Stimulated activated memory B cell treated with anti-CD40 and anti-IgM and Interleukin-4, amounts not matched to agents 10 μg/mL and 1 μg/mL and 100 μg/mL, for 72 hours (primary cell): ENCODE measurements at regions not wholly inside any gene's neighbourhood (a gene's known extent, or its start where the extent isn't known, plus 50 kb on each side); places are given as distances from the start of the nearest gene placed in this dataset.
"Not testable (repeated sequence)": the region's sequence is repeated elsewhere in the genome, so short reads cannot be mapped to it uniquely, and the experiment has no call there.

Experiments
- ATAC-seq: fragments of 150-1000 bp; cut with Tn5 transposase; 2 replicates; pipeline ENCODE4 v1.10.0; 2021
- H3K27ac Mint-ChIP-seq: one replicate; pipeline ENCODE4 v1.8.0; 2022; ENCODE audit warnings: mild to moderate bottlenecking, mixed read lengths
- H3K27me3 Mint-ChIP-seq: one replicate; pipeline ENCODE4 v1.8.0; 2022; ENCODE audit warnings: mixed read lengths
- H3K36me3 Mint-ChIP-seq: one replicate; pipeline ENCODE4 v1.8.0; 2022; ENCODE audit warnings: mixed read lengths
- H3K4me1 Mint-ChIP-seq: one replicate; pipeline ENCODE4 v1.8.0; 2022; ENCODE audit warnings: mixed read lengths
- H3K4me3 Mint-ChIP-seq: one replicate; pipeline ENCODE4 v1.8.0; 2022; ENCODE audit warnings: mild to moderate bottlenecking, moderate library complexity, mixed read lengths
- H3K9me3 Mint-ChIP-seq: one replicate; pipeline ENCODE4 v1.8.0; 2022; ENCODE audit warnings: mixed read lengths

GRCh38 chr17:71601894-71602504, 518.8 kb upstream of the SOX9 start:
- Mint-ChIP-seq H3K4me3 (no peak overlapping the region), H3K36me3 (no peaks in the 10 kb centered on the region), H3K27ac (no peak overlapping the region), H3K4me1 (no peaks in the 10 kb centered on the region), H3K27me3 (no peaks in the 10 kb centered on the region), H3K9me3 (peaks cover 5% of the 10 kb centered on the region)
- no peak for ATAC-seq

DNA sequence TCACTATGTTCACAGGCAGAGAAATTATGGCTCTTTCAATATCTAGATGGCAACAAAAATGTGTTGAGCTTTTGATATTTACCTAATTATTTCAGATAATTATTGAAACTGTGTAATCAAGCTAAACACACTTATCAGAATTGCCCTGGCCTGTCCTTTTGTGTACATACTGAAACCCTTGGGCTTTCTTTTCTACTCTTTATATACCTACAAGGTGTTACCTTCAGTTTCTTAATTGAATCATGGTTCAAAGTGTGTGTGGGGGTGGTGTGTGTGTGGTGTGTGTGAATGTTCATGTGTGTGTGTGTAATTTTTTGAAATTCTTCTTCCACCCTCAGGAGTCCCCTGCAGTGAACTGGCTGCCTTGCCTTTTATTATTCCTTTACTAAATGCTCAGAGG, 506.8 kb upstream of the SOX9 start:
- no peak overlapping the region for H3K27ac Mint-ChIP-seq
- no peaks in the 10 kb centered on the region for H3K4me1 Mint-ChIP-seq
- H3K36me3 Mint-ChIP-seq: no peaks in the 10 kb centered on the region
- H3K4me3 Mint-ChIP-seq: no peak overlapping the region
- peaks cover 18% of the 10 kb centered on the region for H3K9me3 Mint-ChIP-seq
- ATAC-seq: no peak
- H3K27me3 Mint-ChIP-seq: no peaks in the 10 kb centered on the region

GRCh38 chr17:71615820-71616219, 505.0 kb upstream of the SOX9 start:
- Mint-ChIP-seq H3K27ac (no peak overlapping the region), H3K4me3 (no peak overlapping the region), H3K9me3 (peaks cover 20% of the 10 kb centered on the region), H3K36me3 (no peaks in the 10 kb centered on the region), H3K4me1 (no peaks in the 10 kb centered on the region), H3K27me3 (no peaks in the 10 kb centered on the region)
- no peak for ATAC-seq

GRCh38 chr17:71617767-71618166, 503.1 kb upstream of the SOX9 start:
- H3K9me3 Mint-ChIP-seq: peaks cover 20% of the 10 kb centered on the region
- H3K4me1 Mint-ChIP-seq, H3K27ac Mint-ChIP-seq, H3K36me3 Mint-ChIP-seq, H3K4me3 Mint-ChIP-seq, ATAC-seq, H3K27me3 Mint-ChIP-seq: not testable (repeated sequence)

- H3K27ac Mint-ChIP-seq: no peak overlapping the region
- H3K9me3 Mint-ChIP-seq: no peaks in the 10 kb centered on the region
- ATAC-seq: no peak
- H3K4me1 Mint-ChIP-seq: no peaks in the 10 kb centered on the region
- H3K27me3 Mint-ChIP-seq: no peaks in the 10 kb centered on the region
- no peaks in the 10 kb centered on the region for H3K36me3 Mint-ChIP-seq
- no peak overlapping the region for H3K4me3 Mint-ChIP-seq
Measured at GRCh38 chr17:71625330-71625729, 495.5 kb upstream of the SOX9 start.

GRCh38 chr17:71628306-71628705, 492.5 kb upstream of the SOX9 start:
- H3K9me3 Mint-ChIP-seq: no peaks in the 10 kb centered on the region
- H3K27ac Mint-ChIP-seq: no peak overlapping the region
- H3K4me1 Mint-ChIP-seq: no peaks in the 10 kb centered on the region
- no peaks in the 10 kb centered on the region for H3K36me3 Mint-ChIP-seq
- H3K4me3 Mint-ChIP-seq: no peak overlapping the region
- H3K27me3 Mint-ChIP-seq: no peaks in the 10 kb centered on the region
- no peak for ATAC-seq

- H3K9me3 Mint-ChIP-seq: no peaks in the 10 kb centered on the region
- no peaks in the 10 kb centered on the region for H3K27me3 Mint-ChIP-seq
- no peak for ATAC-seq
- H3K36me3 Mint-ChIP-seq: no peaks in the 10 kb centered on the region
- H3K4me3 Mint-ChIP-seq: no peak overlapping the region
- no peak overlapping the region for H3K27ac Mint-ChIP-seq
- no peaks in the 10 kb centered on the region for H3K4me1 Mint-ChIP-seq
Measured at GRCh38 chr17:71631483-71631882, 489.3 kb upstream of the SOX9 start.

GRCh38 chr17:71632328-71632727, 488.5 kb upstream of the SOX9 start:
- H3K27ac Mint-ChIP-seq: no peak overlapping the region
- no peaks in the 10 kb centered on the region for H3K27me3 Mint-ChIP-seq

GRCh38 chr17:71633391-71633849, 487.4 kb upstream of the SOX9 start:
- Mint-ChIP-seq H3K4me3 (no peak overlapping the region), H3K4me1 (no peaks in the 10 kb centered on the region), H3K9me3 (no peaks in the 10 kb centered on the region), H3K36me3 (no peaks in the 10 kb centered on the region), H3K27ac (no peak overlapping the region), H3K27me3 (no peaks in the 10 kb centered on the region)
- no peak for ATAC-seq

More at GRCh38 chr17:71632328-71632727, 488.5 kb upstream of the SOX9 start:
- Mint-ChIP-seq H3K4me1 (no peaks in the 10 kb centered on the region), H3K4me3 (no peak overlapping the region), H3K9me3 (no peaks in the 10 kb centered on the region), H3K36me3 (no peaks in the 10 kb centered on the region)
- ATAC-seq: no peak

GRCh38 chr17:71634376-71634775, 486.4 kb upstream of the SOX9 start:
- Mint-ChIP-seq H3K27ac (no peak overlapping the region), H3K9me3 (no peaks in the 10 kb centered on the region), H3K4me1 (no peaks in the 10 kb centered on the region), H3K4me3 (no peak overlapping the region), H3K27me3 (no peaks in the 10 kb centered on the region), H3K36me3 (no peaks in the 10 kb centered on the region)
- no peak for ATAC-seq

DNA sequence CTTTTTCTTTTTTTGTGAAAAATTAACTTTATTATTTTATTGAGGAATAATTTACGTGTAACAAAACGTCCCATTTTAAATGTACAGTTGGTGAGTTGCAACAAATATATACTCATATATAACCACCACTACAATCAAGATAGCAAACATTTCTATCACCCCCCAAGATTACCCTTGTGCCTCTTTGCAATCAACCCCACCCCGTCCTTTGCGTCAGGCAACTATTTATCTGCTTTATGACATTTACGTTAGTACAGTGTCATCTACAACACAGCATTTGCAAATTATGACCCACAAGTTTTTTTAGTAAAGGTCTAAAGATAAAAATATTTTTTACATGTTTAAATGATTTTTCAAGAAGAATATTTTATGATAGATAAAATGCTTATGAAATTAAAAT, 485.6 kb upstream of the SOX9 start:
- H3K27me3 Mint-ChIP-seq: no peaks in the 10 kb centered on the region
- no peaks in the 10 kb centered on the region for H3K36me3 Mint-ChIP-seq
- no peak overlapping the region for H3K4me3 Mint-ChIP-seq
- H3K27ac Mint-ChIP-seq: no peak overlapping the region
- no peaks in the 10 kb centered on the region for H3K4me1 Mint-ChIP-seq
- no peaks in the 10 kb centered on the region for H3K9me3 Mint-ChIP-seq
- ATAC-seq: no peak

DNA sequence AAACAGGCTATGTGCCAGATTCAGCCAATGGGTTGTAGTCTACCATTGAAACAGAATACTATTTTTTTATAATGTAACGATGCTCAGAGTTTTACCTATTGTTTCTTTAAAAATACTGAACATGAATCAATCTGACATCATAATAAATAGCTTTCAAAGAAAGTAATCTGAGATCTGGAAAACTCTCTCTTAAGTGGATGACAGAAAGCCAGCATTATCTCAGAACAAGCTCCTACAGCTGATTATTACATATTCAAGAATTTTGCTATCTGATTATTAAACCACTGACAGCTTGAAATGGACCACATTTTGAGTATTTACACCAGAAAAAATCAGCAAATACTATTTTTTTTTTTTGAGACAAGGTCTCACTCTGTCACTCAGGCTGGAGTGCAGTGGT, 484.2 kb upstream of the SOX9 start:
- Mint-ChIP-seq H3K9me3 (no peaks in the 10 kb centered on the region), H3K27me3 (no peaks in the 10 kb centered on the region), H3K4me1 (no peaks in the 10 kb centered on the region), H3K27ac (no peak overlapping the region), H3K4me3 (no peak overlapping the region), H3K36me3 (no peaks in the 10 kb centered on the region)
- ATAC-seq: no peak

DNA sequence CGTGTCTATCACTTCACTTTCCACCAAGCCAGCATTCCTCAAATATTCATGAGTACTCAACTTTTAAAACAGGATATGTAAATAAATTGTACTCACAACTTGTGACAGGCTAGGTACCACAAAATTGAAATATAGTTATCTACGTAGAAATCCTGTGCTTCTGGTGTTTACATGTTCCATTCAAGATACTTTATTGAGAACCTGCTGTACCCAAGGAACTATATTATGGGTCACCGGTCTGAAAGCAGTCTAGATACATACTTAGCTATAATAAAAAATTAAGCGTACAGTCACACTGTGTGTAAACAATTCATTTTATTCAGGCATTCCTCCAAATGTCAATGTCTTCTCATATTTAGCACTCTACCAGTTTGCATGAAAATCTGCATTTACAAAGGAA, 482.2 kb upstream of the SOX9 start:
- no peaks in the 10 kb centered on the region for H3K36me3 Mint-ChIP-seq
- H3K4me1 Mint-ChIP-seq: no peaks in the 10 kb centered on the region
- no peaks in the 10 kb centered on the region for H3K9me3 Mint-ChIP-seq
- no peaks in the 10 kb centered on the region for H3K27me3 Mint-ChIP-seq
- H3K27ac Mint-ChIP-seq: no peak overlapping the region
- ATAC-seq: no peak
- H3K4me3 Mint-ChIP-seq: no peak overlapping the region

- H3K4me3 Mint-ChIP-seq: no peak overlapping the region
- no peaks in the 10 kb centered on the region for H3K4me1 Mint-ChIP-seq
- no peak for ATAC-seq
- H3K27me3 Mint-ChIP-seq: no peaks in the 10 kb centered on the region
- no peaks in the 10 kb centered on the region for H3K36me3 Mint-ChIP-seq
- H3K27ac Mint-ChIP-seq: no peak overlapping the region
- peaks cover 4% of the 10 kb centered on the region for H3K9me3 Mint-ChIP-seq
Measured at GRCh38 chr17:71639865-71640264, 481.0 kb upstream of the SOX9 start.

- H3K4me1 Mint-ChIP-seq, H3K27ac Mint-ChIP-seq, ATAC-seq, H3K27me3 Mint-ChIP-seq, H3K36me3 Mint-ChIP-seq, H3K4me3 Mint-ChIP-seq: not testable (repeated sequence)
- H3K9me3 Mint-ChIP-seq: peaks cover 12% of the 10 kb centered on the region
Measured at GRCh38 chr17:71646890-71647289, 473.9 kb upstream of the SOX9 start.

GRCh38 chr17:71648342-71648741, 472.5 kb upstream of the SOX9 start:
- H3K9me3 Mint-ChIP-seq: peaks cover 14% of the 10 kb centered on the region
- not testable (repeated sequence) for H3K36me3 Mint-ChIP-seq, ATAC-seq, H3K27ac Mint-ChIP-seq, H3K4me1 Mint-ChIP-seq, H3K4me3 Mint-ChIP-seq, H3K27me3 Mint-ChIP-seq

DNA sequence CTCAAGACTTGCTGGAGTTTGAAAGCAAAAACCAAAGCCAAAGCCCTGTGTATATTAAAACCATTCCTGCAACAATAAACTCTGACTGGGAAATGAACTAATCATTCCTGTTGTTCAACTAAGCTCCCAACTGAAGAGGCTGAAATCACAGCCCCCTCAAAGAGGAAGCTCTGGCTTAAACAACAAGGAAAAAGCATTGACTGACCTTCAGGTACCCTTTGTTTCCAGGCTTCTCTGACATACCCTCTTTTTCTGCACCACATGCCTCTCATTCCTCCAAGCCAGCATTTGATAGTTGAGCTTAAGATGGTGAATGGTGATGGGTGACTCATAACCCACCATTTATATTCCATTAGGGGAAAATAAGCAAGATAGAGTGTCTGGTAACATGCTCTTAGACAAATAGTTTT, 470.9 kb upstream of the SOX9 start:
- H3K27ac Mint-ChIP-seq: no peak overlapping the region
- H3K4me3 Mint-ChIP-seq: no peak overlapping the region
- ATAC-seq: no peak
- no peaks in the 10 kb centered on the region for H3K4me1 Mint-ChIP-seq
- H3K36me3 Mint-ChIP-seq: no peaks in the 10 kb centered on the region
- no peaks in the 10 kb centered on the region for H3K27me3 Mint-ChIP-seq
- H3K9me3 Mint-ChIP-seq: peaks cover 10% of the 10 kb centered on the region
